ENCODE measurements at regions not wholly inside any gene's neighbourhood (a gene's known extent, or its start where the extent isn't known, plus 50 kb on each side); places are given as distances from the start of the nearest gene placed in this dataset.
"Not testable (repeated sequence)": the region's sequence is repeated elsewhere in the genome, so short reads cannot be mapped to it uniquely, and the experiment has no call there.

- H3K27ac ChIP-seq: no peak overlapping the region
- no peak for DNase-seq (ENCODE audit: low read depth, low spot score)
These were observed 1385.8 kb downstream of the PCDH9 start for GRCh38 chr13:65844266-65844841.

- H3K27ac ChIP-seq: no peak overlapping the region
- DNase-seq (ENCODE audit: low read depth, low spot score): no peak
These were observed 1386.8 kb downstream of the PCDH9 start for GRCh38 chr13:65843314-65843731.

GRCh38 chr13:65841156-65841555 lies 1389.0 kb downstream of the PCDH9 start:
- H3K27ac ChIP-seq: no peak overlapping the region
- DNase-seq (ENCODE audit: low read depth, low spot score): no peak

- no peak for DNase-seq (ENCODE audit: low read depth, low spot score)
- H3K27ac ChIP-seq: no peak overlapping the region
These were observed 1394.1 kb downstream of the PCDH9 start for GRCh38 chr13:65836066-65836465.

- DNase-seq (ENCODE audit: low read depth, low spot score): no peak
- H3K27ac ChIP-seq: no peak overlapping the region
These were observed 1395.2 kb downstream of the PCDH9 start for GRCh38 chr13:65834897-65835296.

GRCh38 chr13:65830411-65831205 lies 1399.5 kb downstream of the PCDH9 start:
- no peak overlapping the region for H3K27ac ChIP-seq
- DNase-seq (ENCODE audit: low read depth, low spot score): no peak

- no peak for DNase-seq (ENCODE audit: low read depth, low spot score)
- H3K27ac ChIP-seq: no peak overlapping the region
These were observed 1400.7 kb downstream of the PCDH9 start for GRCh38 chr13:65829241-65830008.

GRCh38 chr13:65826657-65827056 lies 1403.5 kb downstream of the PCDH9 start:
- H3K27ac ChIP-seq: no peak overlapping the region
- DNase-seq (ENCODE audit: low read depth, low spot score): no peak

GRCh38 chr13:65825039-65825438 lies 1405.1 kb downstream of the PCDH9 start:
- H3K27ac ChIP-seq: no peak overlapping the region
- no peak for DNase-seq (ENCODE audit: low read depth, low spot score)

- no peak for DNase-seq (ENCODE audit: low read depth, low spot score)
These were observed 1422.1 kb downstream of the PCDH9 start for GRCh38 chr13:65808061-65808460.

GRCh38 chr13:65803530-65804392 lies 1426.4 kb downstream of the PCDH9 start:
- DNase-seq (ENCODE audit: low read depth, low spot score): no peak
- no peak overlapping the region for H3K27ac ChIP-seq

More at GRCh38 chr13:65808061-65808460, 1422.1 kb downstream of the PCDH9 start:
- H3K27ac ChIP-seq: no peak overlapping the region

- no peak overlapping the region for H3K27ac ChIP-seq
- DNase-seq (ENCODE audit: low read depth, low spot score): no peak
These were observed 1440.3 kb downstream of the PCDH9 start for GRCh38 chr13:65789815-65790214.

- DNase-seq (ENCODE audit: low read depth, low spot score): no peak
- H3K27ac ChIP-seq: no peak overlapping the region
These were observed 1443.1 kb downstream of the PCDH9 start for GRCh38 chr13:65787082-65787481.

GRCh38 chr13:65784088-65784816 lies 1445.9 kb downstream of the PCDH9 start:
- no peak overlapping the region for H3K27ac ChIP-seq
- DNase-seq (ENCODE audit: low read depth, low spot score): no peak

GRCh38 chr13:65783383-65783782 lies 1446.8 kb downstream of the PCDH9 start:
- no peak for DNase-seq (ENCODE audit: low read depth, low spot score)
- H3K27ac ChIP-seq: no peak overlapping the region

- not testable (repeated sequence) for DNase-seq (ENCODE audit: low read depth, low spot score)
These were observed 1458.3 kb downstream of the PCDH9 start for GRCh38 chr13:65771704-65772313.

GRCh38 chr13:65768545-65768944 lies 1461.6 kb downstream of the PCDH9 start:
- H3K27ac ChIP-seq: no peak overlapping the region
- DNase-seq (ENCODE audit: low read depth, low spot score): no peak

More at GRCh38 chr13:65771704-65772313, 1458.3 kb downstream of the PCDH9 start:
- H3K27ac ChIP-seq: not testable (repeated sequence)

- no peak overlapping the region for H3K27ac ChIP-seq
- DNase-seq (ENCODE audit: low read depth, low spot score): no peak
These were observed 1466.3 kb downstream of the PCDH9 start for GRCh38 chr13:65763811-65764210.

- no peak overlapping the region for H3K27ac ChIP-seq
- no peak for DNase-seq (ENCODE audit: low read depth, low spot score)
These were observed 1468.1 kb downstream of the PCDH9 start for GRCh38 chr13:65762012-65762411.
